ENCODE measurements at regions not wholly inside any gene's neighbourhood (a gene's known extent, or its start where the extent isn't known, plus 50 kb on each side); places are given as distances from the start of the nearest gene placed in this dataset.

GRCh38 chr6:167523426-167523825 lies 198.5 kb downstream of the TTLL2 start:
- Histone ChIP-seq H3K4me3 (ENCODE audit: low read depth, low read length) (no peak overlapping the region), H3K27me3 (ENCODE audit: control insufficient read depth, insufficient read depth, low read length) (peaks cover 7% of the 10 kb centered on the region), H3K36me3 (ENCODE audit: control insufficient read depth, insufficient read depth, low read length) (no peaks in the 10 kb centered on the region)
- no peak for DNase-seq (ENCODE audit: low read depth)
- no peak for TF ChIP-seq CTCF (IDR thresholded peaks at IDR 0.05; ENCODE audit: insufficient read depth, low read length, poor library complexity, severe bottlenecking)

GRCh38 chr6:167524261-167525111 lies 199.6 kb downstream of the TTLL2 start:
- Histone ChIP-seq H3K4me3 (ENCODE audit: low read depth, low read length) (no peak overlapping the region), H3K36me3 (ENCODE audit: control insufficient read depth, insufficient read depth, low read length) (no peaks in the 10 kb centered on the region)
- TF ChIP-seq CTCF (IDR thresholded peaks at IDR 0.05; ENCODE audit: insufficient read depth, low read length, poor library complexity, severe bottlenecking), result no peak

GRCh38 chr6:167525774-167526173 lies 200.9 kb downstream of the TTLL2 start:
- Histone ChIP-seq H3K36me3 (ENCODE audit: control insufficient read depth, insufficient read depth, low read length) (no peaks in the 10 kb centered on the region), H3K4me3 (ENCODE audit: low read depth, low read length) (no peak overlapping the region), H3K27me3 (ENCODE audit: control insufficient read depth, insufficient read depth, low read length) (peaks cover 9% of the 10 kb centered on the region)
- no peak for TF ChIP-seq CTCF (IDR thresholded peaks at IDR 0.05; ENCODE audit: insufficient read depth, low read length, poor library complexity, severe bottlenecking)
- DNase-seq (ENCODE audit: low read depth), result no peak

More at GRCh38 chr6:167524261-167525111, 199.6 kb downstream of the TTLL2 start:
- DNase-seq (ENCODE audit: low read depth), result no peak
- peaks cover 9% of the 10 kb centered on the region for H3K27me3 ChIP-seq (ENCODE audit: control insufficient read depth, insufficient read depth, low read length)

- no peak overlapping the region for H3K4me3 ChIP-seq (ENCODE audit: low read depth, low read length)
- no peak for DNase-seq (ENCODE audit: low read depth)
- no peak for TF ChIP-seq CTCF (IDR thresholded peaks at IDR 0.05; ENCODE audit: insufficient read depth, low read length, poor library complexity, severe bottlenecking)
- no peaks in the 10 kb centered on the region for H3K36me3 ChIP-seq (ENCODE audit: control insufficient read depth, insufficient read depth, low read length)
- H3K27me3 ChIP-seq (ENCODE audit: control insufficient read depth, insufficient read depth, low read length), result peaks cover 11% of the 10 kb centered on the region
Measured at GRCh38 chr6:167526465-167527368, 201.8 kb downstream of the TTLL2 start.

GRCh38 chr6:167528239-167528638 lies 203.4 kb downstream of the TTLL2 start:
- no peak for TF ChIP-seq CTCF (IDR thresholded peaks at IDR 0.05; ENCODE audit: insufficient read depth, low read length, poor library complexity, severe bottlenecking)
- Histone ChIP-seq H3K36me3 (ENCODE audit: control insufficient read depth, insufficient read depth, low read length) (no peaks in the 10 kb centered on the region), H3K4me3 (ENCODE audit: low read depth, low read length) (no peak overlapping the region), H3K27me3 (ENCODE audit: control insufficient read depth, insufficient read depth, low read length) (peaks cover 11% of the 10 kb centered on the region)
- no peak for DNase-seq (ENCODE audit: low read depth)
